ENCODE measurements at regions not wholly inside any gene's neighbourhood (a gene's known extent, or its start where the extent isn't known, plus 50 kb on each side); places are given as distances from the start of the nearest gene placed in this dataset.

GRCh38 chr10:4532011-4532410, 294.0 kb upstream of the AKR1E2 start:
- TF ChIP-seq CTCF (IDR thresholded peaks at IDR 0.05), result no peak
- TF ChIP-seq POLR2AphosphoS5 (IDR thresholded peaks at IDR 0.05; ENCODE audit: low read depth, low read length), result no peak
- TF ChIP-seq SIN3A (IDR thresholded peaks at IDR 0.05; ENCODE audit: borderline replicate concordance, insufficient read depth, low read depth, low read length), result no peak
- TF ChIP-seq REST (IDR thresholded peaks at IDR 0.05; ENCODE audit: insufficient read depth in 1 of 2, low read depth in 2 of 2, low read length in 1 of 2), result no peak
- no peak for TF ChIP-seq TCF7L2 (IDR thresholded peaks at IDR 0.05; ENCODE audit: low read depth, low read length)

Measured in Panc1 (cell line).